H9 (cell line): ENCODE measurements at regions not wholly inside any gene's neighbourhood (a gene's known extent, or its start where the extent isn't known, plus 50 kb on each side); places are given as distances from the start of the nearest gene placed in this dataset.

ENCODE experiments used
- DNase-seq: peaks from one replicate; pipeline ENCODE4 v3.0.0-alpha.2; 2017
- H2AFZ ChIP-seq: one replicate; pipeline ENCODE4 v1.6.1; 2013; ENCODE audit warnings: mild to moderate bottlenecking, low read length, control low read depth, moderate library complexity
- H2AK5ac ChIP-seq: 2 replicates; pipeline ENCODE4 v1.6.1; 2013; ENCODE audit warnings: low read length, control low read depth, mixed read lengths; ENCODE audit not compliant: insufficient read length
- H2BK120ac ChIP-seq: one replicate; pipeline ENCODE4 v1.6.1; 2013; ENCODE audit warnings: low read depth, mild to moderate bottlenecking, low read length, control low read depth, inconsistent platforms; ENCODE audit not compliant: poor library complexity, severe bottlenecking
- H2BK12ac ChIP-seq: 2 replicates; pipeline ENCODE4 v1.6.1; 2013; ENCODE audit warnings: low read length, control low read depth, mixed read lengths, low read depth; ENCODE audit not compliant: insufficient read length
- H2BK15ac ChIP-seq: 2 replicates; pipeline ENCODE4 v1.6.1; 2013; ENCODE audit warnings: low read depth, low read length, control low read depth
- H2BK20ac ChIP-seq: one replicate; pipeline ENCODE4 v1.6.1; 2013; ENCODE audit warnings: low read depth, mild to moderate bottlenecking, low read length, control low read depth, inconsistent platforms; ENCODE audit not compliant: poor library complexity, severe bottlenecking
- H2BK5ac ChIP-seq: 2 replicates; pipeline ENCODE4 v1.6.1; 2013; ENCODE audit warnings: low read length, control low read depth, mixed read lengths; ENCODE audit not compliant: insufficient read length
- H3K14ac ChIP-seq: 2 replicates; pipeline ENCODE4 v1.6.1; 2013; ENCODE audit warnings: low read length, control low read depth; ENCODE audit not compliant: insufficient read depth
- H3K18ac ChIP-seq: 2 replicates; pipeline ENCODE4 v1.6.1; 2013; ENCODE audit warnings: low read depth, mild to moderate bottlenecking, mixed read lengths, low read length, control low read depth; ENCODE audit not compliant: insufficient read length
- H3K23ac ChIP-seq: 2 replicates; pipeline ENCODE4 v1.6.1; 2013; ENCODE audit warnings: low read length, control low read depth, mixed read lengths, low read depth; ENCODE audit not compliant: insufficient read length
- H3K23me2 ChIP-seq: 2 replicates; pipeline ENCODE4 v1.6.1; 2013; ENCODE audit warnings: low read depth, mild to moderate bottlenecking, mixed read lengths, low read length, control low read depth; ENCODE audit not compliant: insufficient read length, poor library complexity, severe bottlenecking
- H3K27ac ChIP-seq: 2 replicates; pipeline ENCODE4 v1.5.1; 2013; ENCODE audit warnings: low read length, control low read depth, mixed read lengths, low read depth; ENCODE audit not compliant: insufficient read length
- H3K27me3 ChIP-seq: 2 replicates; pipeline ENCODE4 v1.6.1; 2013; ENCODE audit warnings: low read length, control low read depth, inconsistent platforms; ENCODE audit not compliant: insufficient read depth
- H3K4ac ChIP-seq: 2 replicates; pipeline ENCODE4 v1.6.1; 2013; ENCODE audit warnings: low read depth, mild to moderate bottlenecking, control low read depth, inconsistent platforms, low read length, moderate library complexity
- H3K4me1 ChIP-seq: 2 replicates; pipeline ENCODE4 v1.6.1; 2013; ENCODE audit warnings: low read length, control low read depth, inconsistent platforms; ENCODE audit not compliant: insufficient read depth
- H3K4me2 ChIP-seq: 2 replicates; pipeline ENCODE4 v1.6.1; 2013; ENCODE audit warnings: low read length, control low read depth, mixed read lengths; ENCODE audit not compliant: insufficient read length, insufficient read depth
- H3K56ac ChIP-seq: 2 replicates; pipeline ENCODE4 v1.6.1; 2013; ENCODE audit warnings: low read depth, mild to moderate bottlenecking, mixed read lengths, low read length, control low read depth; ENCODE audit not compliant: insufficient read length
- H3K79me1 ChIP-seq: 2 replicates; pipeline ENCODE4 v1.6.1; 2013; ENCODE audit warnings: low read depth, mild to moderate bottlenecking, moderate library complexity, low read length, control low read depth, inconsistent platforms; ENCODE audit not compliant: insufficient read depth, poor library complexity, severe bottlenecking
- H3K79me2 ChIP-seq: 2 replicates; pipeline ENCODE4 v1.6.1; 2013; ENCODE audit warnings: low read length, control low read depth, inconsistent platforms; ENCODE audit not compliant: insufficient read depth
- H3K9ac ChIP-seq: 2 replicates; pipeline ENCODE4 v1.6.1; 2013; ENCODE audit warnings: low read length, control low read depth, mixed read lengths; ENCODE audit not compliant: insufficient read length; ENCODE audit errors: extremely low read depth
- H3K9me3 ChIP-seq: one replicate; pipeline ENCODE4 v1.6.1; 2013; ENCODE audit warnings: low read depth, low read length, inconsistent platforms; ENCODE audit not compliant: control insufficient read depth
- H3T11ph ChIP-seq: one replicate; pipeline ENCODE4 v1.6.1; 2013; ENCODE audit warnings: mild to moderate bottlenecking, low read length, control low read depth, inconsistent platforms
- H4K20me1 ChIP-seq: one replicate; pipeline ENCODE4 v1.6.1; 2013; ENCODE audit not compliant: control insufficient read depth, insufficient read length, insufficient read depth
- H4K5ac ChIP-seq: 2 replicates; pipeline ENCODE4 v1.6.1; 2013; ENCODE audit warnings: low read depth, mild to moderate bottlenecking, mixed read lengths, low read length, control low read depth; ENCODE audit not compliant: insufficient read length
- H4K8ac ChIP-seq: replicated peaks from 2 replicates; pipeline ENCODE4 v1.6.1; 2013; ENCODE audit warnings: low read length, control low read depth, mixed read lengths, low read depth; ENCODE audit not compliant: insufficient read length
- H4K91ac ChIP-seq: 2 replicates; pipeline ENCODE4 v1.6.1; 2013; ENCODE audit warnings: low read depth, mild to moderate bottlenecking, moderate library complexity, mixed read lengths, low read length, control low read depth; ENCODE audit not compliant: insufficient read length
- H3K27ac Mint-ChIP-seq, 3 experiments: 2 replicates in 2 of 3; 3 replicates in 1 of 3; pipeline ENCODE4 v1.8.0; 2020 to 2021; ENCODE audit warnings: mixed read lengths in 3 of 3, mild to moderate bottlenecking in 1 of 3, moderate library complexity in 1 of 3
- H3K27me3 Mint-ChIP-seq: 2 replicates; pipeline ENCODE4 v1.8.0; 2021; ENCODE audit warnings: low read depth, mild to moderate bottlenecking, moderate library complexity, mixed read lengths
- H3K36me3 Mint-ChIP-seq, 3 experiments: 2 replicates in 2 of 3; 3 replicates in 1 of 3; pipeline ENCODE4 v1.8.0; 2020 to 2021; ENCODE audit warnings: low read depth in 3 of 3, mixed read lengths in 3 of 3; ENCODE audit not compliant: insufficient read depth in 1 of 3
- H3K4me1 Mint-ChIP-seq, 2 experiments: 2 replicates each; pipeline ENCODE4 v1.8.0; 2020; ENCODE audit warnings: mixed read lengths in 2 of 2
- H3K4me3 Mint-ChIP-seq, 2 experiments: 2 replicates in 1 of 2; 3 replicates in 1 of 2; pipeline ENCODE4 v1.8.0; 2020 to 2021; ENCODE audit warnings: mild to moderate bottlenecking in 2 of 2, mixed read lengths in 2 of 2, moderate library complexity in 1 of 2
- H3K9me3 Mint-ChIP-seq, 2 experiments: 2 replicates in 1 of 2; 3 replicates in 1 of 2; pipeline ENCODE4 v1.8.0; 2020; ENCODE audit warnings: mild to moderate bottlenecking in 2 of 2, mixed read lengths in 2 of 2, moderate library complexity in 1 of 2
- WGBS: extraction: QIAGEN DNeasy Blood & Tissue Kit; methylation state at CpG from one replicate; pipeline ENCODE4 v1.1.7; 2013; ENCODE audit warnings: missing lambda C conversion rate, low lambda C conversion rate, mixed read lengths; ENCODE audit not compliant: insufficient read length; ENCODE audit errors: extremely low coverage; 5-methylcytosine and 5-hydroxymethylcytosine counted together
- TF ChIP-seq, protein P1 (sequence below): fragments of 200-600 bp; sonication (generic); conservative IDR thresholded peaks from 3 replicates; pipeline ENCODE4 v1.8.0; 2021; ENCODE audit warnings: antibody characterized with exemption, mild to moderate bottlenecking

DNA sequence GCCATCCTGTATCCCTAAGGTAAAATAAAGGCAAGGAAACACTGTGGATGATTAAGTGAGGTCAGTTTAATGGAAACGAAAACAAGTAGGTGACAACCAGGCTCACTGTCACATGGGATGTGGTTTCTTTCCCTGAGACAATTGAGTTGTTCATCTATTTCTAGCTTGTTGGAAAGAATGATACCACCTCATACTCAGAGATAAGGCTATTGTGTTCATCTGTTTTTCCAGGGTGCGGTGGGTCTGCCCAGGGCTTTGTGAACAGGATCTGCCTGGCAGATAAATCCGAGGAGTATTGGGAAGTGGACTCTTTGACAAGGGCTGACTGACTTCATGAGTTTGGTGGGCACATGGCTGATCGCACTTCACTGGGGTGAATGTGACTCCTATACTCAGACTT, 80.8 kb upstream of the TIAM2 start:
- TF ChIP-seq, protein P1, sequence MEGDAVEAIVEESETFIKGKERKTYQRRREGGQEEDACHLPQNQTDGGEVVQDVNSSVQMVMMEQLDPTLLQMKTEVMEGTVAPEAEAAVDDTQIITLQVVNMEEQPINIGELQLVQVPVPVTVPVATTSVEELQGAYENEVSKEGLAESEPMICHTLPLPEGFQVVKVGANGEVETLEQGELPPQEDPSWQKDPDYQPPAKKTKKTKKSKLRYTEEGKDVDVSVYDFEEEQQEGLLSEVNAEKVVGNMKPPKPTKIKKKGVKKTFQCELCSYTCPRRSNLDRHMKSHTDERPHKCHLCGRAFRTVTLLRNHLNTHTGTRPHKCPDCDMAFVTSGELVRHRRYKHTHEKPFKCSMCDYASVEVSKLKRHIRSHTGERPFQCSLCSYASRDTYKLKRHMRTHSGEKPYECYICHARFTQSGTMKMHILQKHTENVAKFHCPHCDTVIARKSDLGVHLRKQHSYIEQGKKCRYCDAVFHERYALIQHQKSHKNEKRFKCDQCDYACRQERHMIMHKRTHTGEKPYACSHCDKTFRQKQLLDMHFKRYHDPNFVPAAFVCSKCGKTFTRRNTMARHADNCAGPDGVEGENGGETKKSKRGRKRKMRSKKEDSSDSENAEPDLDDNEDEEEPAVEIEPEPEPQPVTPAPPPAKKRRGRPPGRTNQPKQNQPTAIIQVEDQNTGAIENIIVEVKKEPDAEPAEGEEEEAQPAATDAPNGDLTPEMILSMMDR, result no peak
- H3K9me3 ChIP-seq, result no peaks in the 10 kb centered on the region
- H3K56ac ChIP-seq, result no peak overlapping the region
- no peak overlapping the region for H2AK5ac ChIP-seq
- no peak overlapping the region for H3K4me3 Mint-ChIP-seq
- no peak overlapping the region for H4K8ac ChIP-seq
- no peak for DNase-seq
- no peaks in the 10 kb centered on the region for H3K27me3 Mint-ChIP-seq
- no CpG with 5 or more reads among the region's 4 CpGs for WGBS
- H3K14ac ChIP-seq, result no peak overlapping the region
- peaks cover 11% of the 10 kb centered on the region in 2 experiments for H3K4me1 Mint-ChIP-seq
- H3K18ac ChIP-seq, result no peak overlapping the region
- H4K5ac ChIP-seq, result no peak overlapping the region
- no peaks in the 10 kb centered on the region for H3K79me1 ChIP-seq
- H3K4ac ChIP-seq, result no peak overlapping the region
- no peaks in the 10 kb centered on the region for H3K27me3 ChIP-seq
- H3K27ac Mint-ChIP-seq, result peak overlapping the region in 1 of 3 experiments; percentile 2; a peak in 2 of 7 replicates
- H3K23ac ChIP-seq, result no peak overlapping the region
- no peaks in the 10 kb centered on the region for H4K20me1 ChIP-seq
- no peak overlapping the region for H2BK12ac ChIP-seq
- peaks cover 2% of the 10 kb centered on the region; the same call in 1 of the 2 replicates for H3K4me1 ChIP-seq
- H3K9me3 Mint-ChIP-seq, result no peaks in the 10 kb centered on the region
- H3K27ac ChIP-seq, result no peak overlapping the region
- no peak overlapping the region for H2AFZ ChIP-seq
- H2BK120ac ChIP-seq, result no peak overlapping the region
- no peak overlapping the region for H2BK20ac ChIP-seq
- no peaks in the 10 kb centered on the region for H3K23me2 ChIP-seq
- H3K79me2 ChIP-seq, result no peaks in the 10 kb centered on the region
- H3K36me3 Mint-ChIP-seq, result no peaks in the 10 kb centered on the region
- no peak overlapping the region for H2BK5ac ChIP-seq
- H4K91ac ChIP-seq, result no peak overlapping the region
- no peak overlapping the region for H3T11ph ChIP-seq
- no peak overlapping the region for H3K4me2 ChIP-seq
- no peak overlapping the region for H3K9ac ChIP-seq
- no peak overlapping the region for H2BK15ac ChIP-seq
